Midbrain (tissue), 1 donor: ENCODE measurements at regions not wholly inside any gene's neighbourhood (a gene's known extent, or its start where the extent isn't known, plus 50 kb on each side); places are given as distances from the start of the nearest gene placed in this dataset.

ENCODE experiments used
- DNase-seq: peaks from one replicate; lab custom pipeline; 2025; lab: John Stamatoyannopoulos, UW

- no peak for DNase-seq
Observed at GRCh38 chr2:2717406-2717805, 386.3 kb upstream of the MYT1L start.

GRCh38 chr2:2716771-2717170 lies 385.7 kb upstream of the MYT1L start:
- DNase-seq: no peak

- no peak for DNase-seq
Observed at GRCh38 chr2:2715036-2715818, 384.2 kb upstream of the MYT1L start.

GRCh38 chr2:2714408-2714807 lies 383.3 kb upstream of the MYT1L start:
- no peak for DNase-seq

- no peak for DNase-seq
Observed at GRCh38 chr2:2709431-2709770, 378.3 kb upstream of the MYT1L start.

- no peak for DNase-seq
Observed at GRCh38 chr2:2708575-2709430, 377.7 kb upstream of the MYT1L start.

GRCh38 chr2:2707206-2707991 lies 376.3 kb upstream of the MYT1L start:
- no peak for DNase-seq

- no peak for DNase-seq
Observed at GRCh38 chr2:2706306-2706705, 375.2 kb upstream of the MYT1L start.

- DNase-seq: no peak
Observed at GRCh38 chr2:2705871-2706270, 374.8 kb upstream of the MYT1L start.

GRCh38 chr2:2704428-2705090 lies 373.5 kb upstream of the MYT1L start:
- no peak for DNase-seq

GRCh38 chr2:2703762-2704427 lies 372.8 kb upstream of the MYT1L start:
- no peak for DNase-seq

GRCh38 chr2:2703172-2703571 lies 372.1 kb upstream of the MYT1L start:
- DNase-seq: no peak

GRCh38 chr2:2702385-2702784 lies 371.3 kb upstream of the MYT1L start:
- DNase-seq: no peak

GRCh38 chr2:2701813-2702212 lies 370.7 kb upstream of the MYT1L start:
- no peak for DNase-seq

- no peak for DNase-seq
Observed at GRCh38 chr2:2701176-2701781, 370.2 kb upstream of the MYT1L start.

- DNase-seq: no peak
Observed at GRCh38 chr2:2699121-2699505, 368.0 kb upstream of the MYT1L start.

- no peak for DNase-seq
Observed at GRCh38 chr2:2698182-2699120, 367.4 kb upstream of the MYT1L start.

GRCh38 chr2:2696733-2697455 lies 365.8 kb upstream of the MYT1L start:
- no peak for DNase-seq

- no peak for DNase-seq
Observed at GRCh38 chr2:2696325-2696724, 365.2 kb upstream of the MYT1L start.
